Glomerular visceral epithelial cell (primary cell): ENCODE measurements at regions not wholly inside any gene's neighbourhood (a gene's known extent, or its start where the extent isn't known, plus 50 kb on each side); places are given as distances from the start of the nearest gene placed in this dataset.

Experiments used
- DNase-seq: peaks from one replicate; pipeline ENCODE4 v3.0.0-alpha.2; 2016; ENCODE audit errors: extremely low spot score

GRCh38 chr17:413706-414380 lies 61.2 kb upstream of the RPH3AL start:
- no peak for DNase-seq

- no peak for DNase-seq
These were observed 60.4 kb upstream of the RPH3AL start for GRCh38 chr17:413016-413350.

GRCh38 chr17:412211-413015 lies 59.8 kb upstream of the RPH3AL start:
- DNase-seq, result peak; percentile 62

- peak; percentile 33 for DNase-seq
These were observed 59.0 kb upstream of the RPH3AL start for GRCh38 chr17:411421-412120.

GRCh38 chr17:410543-411401 lies 58.2 kb upstream of the RPH3AL start:
- peak; percentile 55 for DNase-seq

GRCh38 chr17:409848-410542 lies 57.4 kb upstream of the RPH3AL start:
- DNase-seq, result peak; percentile 100

GRCh38 chr17:409308-409847 lies 56.8 kb upstream of the RPH3AL start:
- no peak for DNase-seq

- DNase-seq, result no peak
These were observed 52.1 kb upstream of the RPH3AL start for GRCh38 chr17:404703-405102.
